ENCODE measurements at regions not wholly inside any gene's neighbourhood (a gene's known extent, or its start where the extent isn't known, plus 50 kb on each side); places are given as distances from the start of the nearest gene placed in this dataset.

DNA sequence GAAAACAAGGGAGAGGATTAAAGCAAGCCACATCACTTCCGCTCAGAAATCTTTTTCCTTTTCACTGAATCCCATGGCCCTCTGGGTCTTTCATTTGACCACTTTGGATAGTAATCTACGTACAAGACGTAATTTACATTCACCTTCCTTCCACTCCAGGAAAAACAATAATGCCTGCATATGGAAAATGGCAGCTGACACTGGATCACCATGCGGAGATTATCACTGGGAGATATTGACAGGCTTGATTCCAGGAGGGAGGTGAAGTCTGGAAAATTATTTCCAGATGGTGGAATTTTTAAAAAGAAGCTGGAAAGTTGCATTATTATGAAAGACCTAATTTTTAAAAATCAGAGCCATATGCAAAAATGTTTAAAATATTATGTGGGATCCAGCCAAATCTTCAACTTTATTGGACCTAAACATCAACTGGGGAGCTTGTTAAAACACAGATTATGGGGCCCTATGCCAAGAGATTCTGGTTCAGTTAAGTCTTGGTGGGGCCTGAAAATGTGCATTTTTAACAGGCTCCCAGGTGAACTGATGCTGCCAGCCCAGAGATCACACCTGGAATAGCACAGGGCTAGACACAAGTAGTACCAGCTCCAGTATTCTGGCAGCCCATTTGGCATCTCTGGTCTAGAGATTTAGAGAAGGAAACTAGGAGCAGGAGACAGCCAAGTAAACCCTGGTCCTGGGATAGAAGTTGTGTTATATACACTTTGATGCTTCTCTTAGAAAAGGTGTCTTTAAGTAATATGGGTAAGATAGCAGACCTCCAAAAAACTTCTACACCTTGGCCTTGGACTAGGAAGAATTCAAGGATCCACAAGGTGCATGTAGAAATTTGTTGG, 290.3 kb upstream of the LDB2 start:
- TF ChIP-seq, protein P1, sequence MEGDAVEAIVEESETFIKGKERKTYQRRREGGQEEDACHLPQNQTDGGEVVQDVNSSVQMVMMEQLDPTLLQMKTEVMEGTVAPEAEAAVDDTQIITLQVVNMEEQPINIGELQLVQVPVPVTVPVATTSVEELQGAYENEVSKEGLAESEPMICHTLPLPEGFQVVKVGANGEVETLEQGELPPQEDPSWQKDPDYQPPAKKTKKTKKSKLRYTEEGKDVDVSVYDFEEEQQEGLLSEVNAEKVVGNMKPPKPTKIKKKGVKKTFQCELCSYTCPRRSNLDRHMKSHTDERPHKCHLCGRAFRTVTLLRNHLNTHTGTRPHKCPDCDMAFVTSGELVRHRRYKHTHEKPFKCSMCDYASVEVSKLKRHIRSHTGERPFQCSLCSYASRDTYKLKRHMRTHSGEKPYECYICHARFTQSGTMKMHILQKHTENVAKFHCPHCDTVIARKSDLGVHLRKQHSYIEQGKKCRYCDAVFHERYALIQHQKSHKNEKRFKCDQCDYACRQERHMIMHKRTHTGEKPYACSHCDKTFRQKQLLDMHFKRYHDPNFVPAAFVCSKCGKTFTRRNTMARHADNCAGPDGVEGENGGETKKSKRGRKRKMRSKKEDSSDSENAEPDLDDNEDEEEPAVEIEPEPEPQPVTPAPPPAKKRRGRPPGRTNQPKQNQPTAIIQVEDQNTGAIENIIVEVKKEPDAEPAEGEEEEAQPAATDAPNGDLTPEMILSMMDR (conservative IDR thresholded peaks at IDR 0.05 in 1 of 2, IDR thresholded peaks at IDR 0.05 in 1 of 2; ENCODE audit: extremely low read depth in 1 of 2, insufficient read depth in 1 of 2, low read depth in 1 of 2, low read length in 2 of 2), result no peak
- TF ChIP-seq EZH2 (IDR thresholded peaks at IDR 0.05; ENCODE audit: borderline replicate concordance, low read length), result no peak

Data from mammary epithelial cell (primary cell).